SHP77 (cell line): ENCODE measurements at regions not wholly inside any gene's neighbourhood (a gene's known extent, or its start where the extent isn't known, plus 50 kb on each side); places are given as distances from the start of the nearest gene placed in this dataset.
"Not testable (repeated sequence)": the region's sequence is repeated elsewhere in the genome, so short reads cannot be mapped to it uniquely, and the experiment has no call there.

Source experiments
- DNase-seq, 2 experiments: peaks; one replicate each; lab custom pipeline; 2025; lab: John Stamatoyannopoulos, UW

DNA sequence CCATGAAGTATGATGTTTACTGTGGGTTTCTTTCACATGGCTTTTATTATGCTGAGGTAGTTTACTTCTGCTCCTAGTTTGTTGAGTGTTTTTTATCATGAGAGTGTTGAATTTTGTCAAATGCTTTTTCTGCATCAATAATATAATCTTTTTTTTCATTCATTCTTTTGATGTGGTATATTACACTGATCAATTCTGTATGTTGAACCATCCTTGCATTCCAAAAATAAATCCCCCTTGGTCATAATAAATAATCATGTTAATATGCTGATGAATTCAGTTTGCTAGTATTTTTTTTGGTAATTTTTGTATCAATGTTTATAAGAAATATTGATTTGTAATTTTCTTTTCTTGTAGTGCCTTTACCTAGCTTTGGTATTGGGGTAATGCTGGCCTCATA lies 97.9 kb upstream of the ZNF648 start:
- DNase-seq, result no peak

DNA sequence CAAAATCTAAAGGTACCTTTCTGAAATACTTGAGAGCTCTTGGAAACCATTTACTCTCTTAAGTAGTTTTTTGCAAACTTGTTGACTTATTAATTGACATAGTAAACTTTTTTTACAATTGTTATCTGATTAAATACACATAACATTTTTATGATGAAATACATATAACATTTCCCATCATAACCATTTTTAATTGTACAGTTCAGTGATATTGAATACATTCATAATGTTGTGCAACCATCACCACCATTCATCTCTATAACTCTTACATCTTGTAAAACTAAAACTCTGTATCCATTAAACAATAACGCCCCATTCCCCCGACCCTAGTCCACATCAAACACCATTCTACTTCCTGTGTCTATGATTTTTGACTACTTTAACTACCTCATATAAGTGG lies 95.7 kb upstream of the ZNF648 start:
- no peak for DNase-seq

DNA sequence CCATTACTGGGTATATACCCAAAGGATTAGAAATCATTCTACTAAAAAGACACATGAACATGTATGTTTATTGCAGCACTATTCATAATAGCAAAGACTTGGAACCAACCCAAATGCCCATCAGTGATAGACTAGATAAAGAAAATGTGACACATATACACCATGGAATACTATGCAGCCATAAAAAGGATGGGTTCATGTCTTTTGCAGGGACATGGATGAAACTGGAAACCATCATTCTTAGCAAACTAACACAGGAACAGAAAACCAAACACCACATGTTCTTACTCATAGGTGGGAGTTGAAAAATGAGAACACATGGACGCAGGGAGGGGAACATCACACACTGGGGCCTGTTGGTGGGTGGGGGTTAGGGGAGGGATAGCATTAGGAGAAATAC lies 92.9 kb upstream of the ZNF648 start:
- DNase-seq, result not testable (repeated sequence)

GRCh38 chr1:182149411-182149965 lies 88.0 kb upstream of the ZNF648 start:
- no peak for DNase-seq

- DNase-seq, result no peak
These were observed 86.4 kb upstream of the ZNF648 start for GRCh38 chr1:182147951-182148350.

GRCh38 chr1:182147136-182147820 lies 85.8 kb upstream of the ZNF648 start:
- DNase-seq, result no peak

DNA sequence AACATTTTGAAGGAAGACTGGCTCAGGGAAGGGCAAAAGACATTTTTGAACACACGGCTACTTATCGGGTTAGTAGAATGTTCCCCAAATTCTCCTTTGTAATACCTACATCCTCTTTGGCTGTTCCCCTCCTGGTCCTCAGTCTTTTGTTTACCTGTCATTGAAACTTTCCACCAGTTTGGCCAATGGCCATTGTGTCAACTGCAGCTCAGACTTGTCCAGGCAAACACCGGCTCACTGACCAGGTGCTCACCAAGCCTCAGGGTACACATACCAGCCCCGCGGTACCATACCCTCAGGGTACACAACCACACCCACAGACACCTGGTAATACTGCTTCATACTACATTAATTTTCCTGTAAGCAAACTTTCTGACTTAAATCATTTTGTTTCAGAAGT lies 84.8 kb upstream of the ZNF648 start:
- no peak for DNase-seq

DNA sequence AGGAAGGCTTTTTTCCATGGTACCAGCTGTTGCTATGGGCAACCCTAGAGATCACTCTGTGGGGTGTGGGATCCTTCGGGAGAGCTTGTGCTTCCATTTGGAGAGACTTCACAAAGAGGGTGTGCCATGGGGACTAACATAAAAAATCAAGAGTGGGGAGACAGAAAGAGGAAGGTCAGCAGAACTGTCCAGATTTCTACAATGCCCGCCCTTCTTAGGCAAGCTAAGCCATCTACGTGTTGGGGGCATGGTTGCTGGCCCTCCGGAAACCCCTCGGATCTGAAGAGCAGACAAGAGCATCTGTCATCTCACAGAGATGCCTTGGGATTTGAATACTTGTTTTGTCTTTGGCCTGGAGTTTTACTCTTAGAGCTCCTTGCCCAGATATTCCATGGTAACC lies 83.9 kb upstream of the ZNF648 start:
- no peak for DNase-seq

DNA sequence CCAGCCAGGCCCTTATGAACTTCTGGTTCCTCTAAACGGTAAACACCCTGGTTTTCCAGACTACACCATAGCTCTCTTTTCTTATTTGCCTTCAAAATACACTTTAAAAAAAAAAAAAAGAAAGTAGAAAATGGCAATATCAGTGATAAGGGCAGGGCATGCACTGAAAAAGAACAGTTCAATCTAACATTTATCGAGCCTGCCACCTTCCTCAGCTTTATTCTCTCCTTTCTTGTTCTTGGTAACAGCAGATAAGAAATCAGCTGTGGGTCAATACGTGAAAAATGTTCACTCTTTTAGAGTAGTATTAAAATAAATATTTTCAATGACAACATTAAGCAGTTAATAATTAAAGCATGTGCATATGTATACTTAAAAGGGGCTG lies 83.1 kb upstream of the ZNF648 start:
- no peak for DNase-seq

DNA sequence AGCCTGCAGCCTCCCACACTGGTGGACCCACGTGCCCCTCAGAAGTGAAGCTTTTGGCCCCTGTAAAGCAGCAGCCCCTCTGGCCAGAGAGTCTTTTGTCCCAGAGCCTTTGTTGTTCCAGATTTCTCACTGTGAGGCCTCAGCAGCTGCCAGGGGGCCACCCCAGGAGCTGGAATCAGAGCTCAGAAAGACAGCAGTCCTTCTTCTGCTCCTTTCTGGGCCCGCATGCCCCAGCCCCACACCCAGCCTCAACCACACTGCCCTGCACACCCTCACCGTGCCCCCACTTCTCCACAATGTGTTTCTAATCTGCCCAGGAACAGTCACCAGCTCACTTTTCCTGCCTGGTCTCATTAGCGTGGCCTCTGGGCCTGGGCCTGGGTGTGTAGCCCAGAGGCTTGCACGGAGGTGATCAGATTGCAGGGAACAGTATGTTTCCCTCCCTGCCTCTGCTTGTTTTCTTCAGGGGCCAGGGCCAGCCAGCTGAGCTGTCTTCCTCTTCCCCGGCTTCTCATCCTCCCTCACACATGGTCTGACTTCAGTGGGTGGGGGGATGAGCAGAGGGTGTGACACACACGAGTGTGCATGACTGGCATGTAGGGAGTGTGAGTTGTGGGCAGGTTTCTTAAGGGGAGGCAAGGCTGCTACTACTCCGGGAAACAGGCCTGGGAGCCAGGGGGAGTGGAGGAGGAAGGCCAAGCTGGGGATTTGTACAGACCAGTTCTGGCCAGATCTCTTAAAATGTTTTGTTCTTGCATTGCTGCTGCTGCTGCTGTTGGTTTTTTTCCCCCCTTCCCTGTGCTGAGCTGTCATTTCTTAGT lies 82.5 kb upstream of the ZNF648 start:
- no peak for DNase-seq

- peak; percentile 53 to 74 for DNase-seq
These were observed 81.7 kb upstream of the ZNF648 start for GRCh38 chr1:182143154-182143657.

- no peak for DNase-seq
These were observed 81.1 kb upstream of the ZNF648 start for GRCh38 chr1:182142621-182143020.

DNA sequence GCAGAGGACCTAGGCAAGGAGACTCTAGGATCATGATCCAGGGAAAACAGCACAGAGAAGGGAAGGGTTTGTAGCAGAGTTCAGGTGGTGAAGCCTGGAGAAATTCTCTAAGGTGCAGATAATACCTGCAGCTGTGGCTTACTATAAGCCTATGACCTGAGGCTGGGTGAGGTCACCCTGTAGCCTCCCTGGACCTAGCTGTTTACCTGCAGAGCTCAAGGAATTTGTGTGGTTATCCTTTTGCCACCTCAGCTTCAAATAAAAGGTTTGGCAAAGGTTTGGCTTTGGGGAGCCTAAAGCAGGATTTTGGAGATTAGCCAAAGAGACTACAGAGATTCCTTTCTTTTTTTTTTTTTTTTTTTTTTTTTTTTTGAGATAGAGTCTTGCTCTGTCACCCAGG lies 79.5 kb upstream of the ZNF648 start:
- DNase-seq, result no peak

DNA sequence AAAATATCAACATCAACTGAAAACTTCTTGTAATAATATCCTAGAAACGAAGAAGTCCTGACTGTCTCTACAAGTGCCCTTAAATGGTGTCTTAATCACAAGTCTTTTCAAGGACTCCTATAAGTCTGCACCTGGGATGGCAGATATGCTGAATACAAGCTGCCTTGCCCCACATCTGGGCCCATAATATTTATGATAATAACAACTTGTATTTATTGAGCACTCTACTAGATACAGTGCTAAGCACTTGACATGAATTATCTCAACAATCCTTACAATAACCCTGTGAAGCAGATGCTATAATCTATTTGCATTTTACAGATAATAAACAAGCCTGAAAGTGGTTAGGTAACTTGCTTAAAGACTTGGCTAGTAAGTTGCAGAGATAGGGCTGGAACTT lies 78.0 kb upstream of the ZNF648 start:
- DNase-seq, result no peak

DNA sequence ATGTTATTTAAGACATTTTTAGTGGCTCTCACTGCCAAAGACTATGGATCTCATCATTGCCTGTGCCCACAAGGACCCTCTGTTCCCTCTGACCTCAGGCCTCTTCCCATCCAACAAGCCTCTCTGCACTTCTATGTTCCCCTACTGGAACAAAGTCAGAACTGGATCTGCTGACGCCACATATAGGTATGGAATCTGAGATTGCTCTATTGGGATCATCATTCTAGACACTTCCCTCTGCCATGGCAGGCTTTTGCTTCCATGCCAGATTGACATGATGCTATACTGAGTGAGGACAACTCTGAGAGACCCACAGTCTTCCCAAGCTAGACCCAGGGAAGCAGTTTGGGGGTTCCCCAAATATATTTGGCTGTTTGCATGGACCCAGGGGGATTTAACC lies 76.0 kb upstream of the ZNF648 start:
- no peak for DNase-seq

GRCh38 chr1:182135946-182136345 lies 74.4 kb upstream of the ZNF648 start:
- DNase-seq, result no peak

GRCh38 chr1:182134257-182134656 lies 72.7 kb upstream of the ZNF648 start:
- DNase-seq, result no peak

- DNase-seq, result no peak
These were observed 71.7 kb upstream of the ZNF648 start for GRCh38 chr1:182133181-182133580.

GRCh38 chr1:182129398-182129797 lies 67.9 kb upstream of the ZNF648 start:
- DNase-seq, result no peak

DNA sequence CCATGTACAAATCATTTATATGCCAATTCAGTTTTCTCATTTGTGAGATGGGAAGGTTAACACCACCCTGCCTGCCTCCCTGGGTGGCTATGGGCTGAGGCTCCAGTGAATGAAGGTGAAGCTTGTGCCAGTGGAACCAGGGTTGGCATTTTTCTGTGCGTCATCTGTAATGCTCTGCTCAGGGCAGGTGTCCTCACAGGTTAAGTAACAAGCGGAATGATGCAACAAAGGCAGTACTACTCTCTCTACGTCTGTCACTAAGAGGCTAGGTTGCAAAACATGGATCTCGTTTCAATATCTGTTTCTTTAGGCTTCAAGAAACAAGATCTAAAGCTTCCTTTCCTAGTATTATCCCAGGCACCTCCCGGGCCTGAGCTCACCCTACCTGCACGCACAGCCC lies 67.0 kb upstream of the ZNF648 start:
- no peak for DNase-seq

- no peak for DNase-seq
These were observed 66.1 kb upstream of the ZNF648 start for GRCh38 chr1:182127656-182128055.

- no peak for DNase-seq
These were observed 64.8 kb upstream of the ZNF648 start for GRCh38 chr1:182126272-182126800.

GRCh38 chr1:182122913-182123260 lies 61.4 kb upstream of the ZNF648 start:
- DNase-seq, result no peak
